ENCODE measurements at regions not wholly inside any gene's neighbourhood (a gene's known extent, or its start where the extent isn't known, plus 50 kb on each side); places are given as distances from the start of the nearest gene placed in this dataset.

DNA sequence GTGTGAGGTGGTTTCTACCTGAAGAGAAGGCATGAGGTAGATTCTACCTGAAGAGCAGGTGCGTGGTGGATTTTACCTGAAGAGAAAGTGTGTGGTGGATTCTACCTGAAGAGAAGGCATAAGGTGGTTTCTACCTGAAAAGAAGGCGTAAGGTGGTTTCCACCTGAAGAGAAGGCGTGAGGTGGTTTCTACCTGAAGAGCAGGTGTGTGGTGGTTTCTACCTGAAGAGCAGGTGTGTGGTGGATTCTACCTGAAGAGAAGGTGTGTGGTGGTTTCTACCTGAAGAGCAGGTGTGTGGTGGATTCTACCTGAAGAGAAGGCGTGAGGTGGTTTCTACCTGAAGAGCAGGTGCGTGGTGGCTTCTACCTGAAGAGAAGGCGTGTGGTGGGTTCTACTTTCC, 192.8 kb downstream of the MED10 start:
- no peak for TF ChIP-seq EZH2 (IDR thresholded peaks at IDR 0.05; ENCODE audit: borderline replicate concordance, low read depth, low read length, severe bottlenecking)
- TF ChIP-seq, protein P1, sequence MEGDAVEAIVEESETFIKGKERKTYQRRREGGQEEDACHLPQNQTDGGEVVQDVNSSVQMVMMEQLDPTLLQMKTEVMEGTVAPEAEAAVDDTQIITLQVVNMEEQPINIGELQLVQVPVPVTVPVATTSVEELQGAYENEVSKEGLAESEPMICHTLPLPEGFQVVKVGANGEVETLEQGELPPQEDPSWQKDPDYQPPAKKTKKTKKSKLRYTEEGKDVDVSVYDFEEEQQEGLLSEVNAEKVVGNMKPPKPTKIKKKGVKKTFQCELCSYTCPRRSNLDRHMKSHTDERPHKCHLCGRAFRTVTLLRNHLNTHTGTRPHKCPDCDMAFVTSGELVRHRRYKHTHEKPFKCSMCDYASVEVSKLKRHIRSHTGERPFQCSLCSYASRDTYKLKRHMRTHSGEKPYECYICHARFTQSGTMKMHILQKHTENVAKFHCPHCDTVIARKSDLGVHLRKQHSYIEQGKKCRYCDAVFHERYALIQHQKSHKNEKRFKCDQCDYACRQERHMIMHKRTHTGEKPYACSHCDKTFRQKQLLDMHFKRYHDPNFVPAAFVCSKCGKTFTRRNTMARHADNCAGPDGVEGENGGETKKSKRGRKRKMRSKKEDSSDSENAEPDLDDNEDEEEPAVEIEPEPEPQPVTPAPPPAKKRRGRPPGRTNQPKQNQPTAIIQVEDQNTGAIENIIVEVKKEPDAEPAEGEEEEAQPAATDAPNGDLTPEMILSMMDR (IDR thresholded peaks at IDR 0.05; ENCODE audit: borderline replicate concordance, extremely low read depth, low read length, poor library complexity, severe bottlenecking): no peak
